HFF-Myc (cell line): ENCODE measurements at regions not wholly inside any gene's neighbourhood (a gene's known extent, or its start where the extent isn't known, plus 50 kb on each side); places are given as distances from the start of the nearest gene placed in this dataset.

Experiments
- DNase-seq: peaks from one replicate; pipeline ENCODE4 v3.0.0-alpha.2; 2011; ENCODE audit warnings: low read depth; ENCODE audit errors: extremely low read depth
- H3K4me3 ChIP-seq: replicated peaks from 2 replicates; pipeline ENCODE4 v1.5.1; 2011; ENCODE audit warnings: low read depth, mild to moderate bottlenecking, control low read depth, low read length
- CTCF ChIP-seq: IDR thresholded peaks from 2 replicates; pipeline ENCODE4 v1.5.1; 2012; ENCODE audit warnings: mild to moderate bottlenecking, low read depth, low read length, control low read depth; ENCODE audit errors: missing control alignments

- TF ChIP-seq CTCF, result no peak
- no peak for DNase-seq
- no peak overlapping the region for H3K4me3 ChIP-seq
Measured at GRCh38 chr3:148206446-148206845, 491.3 kb upstream of the AGTR1 start.

- no peak for TF ChIP-seq CTCF
- no peak overlapping the region for H3K4me3 ChIP-seq
- no peak for DNase-seq
Measured at GRCh38 chr3:148208975-148209374, 488.7 kb upstream of the AGTR1 start.

- DNase-seq, result no peak
- TF ChIP-seq CTCF, result no peak
- no peak overlapping the region for H3K4me3 ChIP-seq
Measured at GRCh38 chr3:148211725-148212124, 486.0 kb upstream of the AGTR1 start.

GRCh38 chr3:148214705-148215104 lies 483.0 kb upstream of the AGTR1 start:
- no peak for DNase-seq
- TF ChIP-seq CTCF, result no peak
- H3K4me3 ChIP-seq, result no peak overlapping the region

- no peak for TF ChIP-seq CTCF
- H3K4me3 ChIP-seq, result no peak overlapping the region
- no peak for DNase-seq
Measured at GRCh38 chr3:148217317-148217716, 480.4 kb upstream of the AGTR1 start.

GRCh38 chr3:148218222-148218621 lies 479.5 kb upstream of the AGTR1 start:
- no peak for TF ChIP-seq CTCF
- DNase-seq, result no peak
- no peak overlapping the region for H3K4me3 ChIP-seq

GRCh38 chr3:148219999-148220398 lies 477.7 kb upstream of the AGTR1 start:
- TF ChIP-seq CTCF, result no peak
- no peak overlapping the region for H3K4me3 ChIP-seq
- DNase-seq, result no peak
